ENCODE measurements at regions not wholly inside any gene's neighbourhood (a gene's known extent, or its start where the extent isn't known, plus 50 kb on each side); places are given as distances from the start of the nearest gene placed in this dataset.
A peak's percentile ranks its signal among the peaks of the same experiment; 100 is the strongest.

DNA sequence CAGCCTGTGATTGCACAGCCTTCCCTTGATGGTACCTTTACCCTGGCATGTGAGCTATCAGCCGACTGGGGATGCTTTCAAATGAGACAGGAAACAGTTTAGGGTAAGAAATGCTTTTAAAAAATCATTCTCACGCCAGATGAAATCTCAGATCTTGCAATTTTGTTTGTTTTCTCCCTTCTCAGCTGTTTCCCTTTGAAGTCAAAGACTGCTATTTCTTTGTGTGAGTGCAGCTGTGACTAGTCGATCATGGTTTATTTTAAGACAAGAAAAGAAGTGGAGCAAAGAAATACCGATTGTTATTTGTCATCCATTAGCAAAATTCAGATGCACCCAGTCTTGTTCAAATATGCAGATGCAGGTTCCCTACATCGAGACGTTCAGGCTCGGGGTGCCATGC lies 489.7 kb downstream of the QKI start:
- Mint-ChIP-seq H3K4me3 (ENCODE audit: unreplicated experiment) (no peak overlapping the region), H3K27me3 (ENCODE audit: unreplicated experiment) (no peaks in the 10 kb centered on the region), H3K36me3 (ENCODE audit: unreplicated experiment) (no peaks in the 10 kb centered on the region), H3K9me3 (ENCODE audit: unreplicated experiment) (peaks cover 1% of the 10 kb centered on the region), H3K27ac (ENCODE audit: unreplicated experiment) (no peak overlapping the region), H3K4me1 (ENCODE audit: low read depth, unreplicated experiment) (peaks cover 9% of the 10 kb centered on the region)
- TF ChIP-seq, protein P1, sequence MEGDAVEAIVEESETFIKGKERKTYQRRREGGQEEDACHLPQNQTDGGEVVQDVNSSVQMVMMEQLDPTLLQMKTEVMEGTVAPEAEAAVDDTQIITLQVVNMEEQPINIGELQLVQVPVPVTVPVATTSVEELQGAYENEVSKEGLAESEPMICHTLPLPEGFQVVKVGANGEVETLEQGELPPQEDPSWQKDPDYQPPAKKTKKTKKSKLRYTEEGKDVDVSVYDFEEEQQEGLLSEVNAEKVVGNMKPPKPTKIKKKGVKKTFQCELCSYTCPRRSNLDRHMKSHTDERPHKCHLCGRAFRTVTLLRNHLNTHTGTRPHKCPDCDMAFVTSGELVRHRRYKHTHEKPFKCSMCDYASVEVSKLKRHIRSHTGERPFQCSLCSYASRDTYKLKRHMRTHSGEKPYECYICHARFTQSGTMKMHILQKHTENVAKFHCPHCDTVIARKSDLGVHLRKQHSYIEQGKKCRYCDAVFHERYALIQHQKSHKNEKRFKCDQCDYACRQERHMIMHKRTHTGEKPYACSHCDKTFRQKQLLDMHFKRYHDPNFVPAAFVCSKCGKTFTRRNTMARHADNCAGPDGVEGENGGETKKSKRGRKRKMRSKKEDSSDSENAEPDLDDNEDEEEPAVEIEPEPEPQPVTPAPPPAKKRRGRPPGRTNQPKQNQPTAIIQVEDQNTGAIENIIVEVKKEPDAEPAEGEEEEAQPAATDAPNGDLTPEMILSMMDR (IDR thresholded peaks at IDR 0.05; ENCODE audit: partially characterized antibody, unreplicated experiment): no peak
- no peak for DNase-seq

DNA sequence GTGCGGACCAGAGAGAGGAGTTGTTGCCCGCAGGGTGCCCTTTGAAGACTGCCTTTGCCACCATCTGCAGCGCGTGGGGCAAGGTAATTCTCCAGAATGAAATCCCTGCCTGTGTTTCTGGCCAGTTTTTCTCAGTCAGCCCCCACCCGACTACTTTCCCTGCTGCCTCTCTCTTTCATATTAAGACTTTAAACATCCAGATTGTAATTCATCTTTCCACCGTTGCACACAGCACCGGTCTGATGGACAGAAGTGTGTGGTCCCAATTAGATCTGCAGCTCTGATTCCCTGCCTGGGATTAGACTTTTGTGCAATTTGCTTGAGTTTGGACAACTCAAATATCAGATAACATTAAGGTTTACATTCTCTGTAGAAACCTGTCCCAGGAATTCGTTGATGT lies 489.0 kb downstream of the QKI start:
- Mint-ChIP-seq H3K27ac (ENCODE audit: unreplicated experiment) (no peak overlapping the region), H3K36me3 (ENCODE audit: unreplicated experiment) (no peaks in the 10 kb centered on the region), H3K27me3 (ENCODE audit: unreplicated experiment) (no peaks in the 10 kb centered on the region), H3K4me3 (ENCODE audit: unreplicated experiment) (no peak overlapping the region), H3K4me1 (ENCODE audit: low read depth, unreplicated experiment) (peaks cover 9% of the 10 kb centered on the region), H3K9me3 (ENCODE audit: unreplicated experiment) (peaks cover 1% of the 10 kb centered on the region)
- TF ChIP-seq, protein P1 (IDR thresholded peaks at IDR 0.05; ENCODE audit: partially characterized antibody, unreplicated experiment): no peak
- no peak for DNase-seq

DNA sequence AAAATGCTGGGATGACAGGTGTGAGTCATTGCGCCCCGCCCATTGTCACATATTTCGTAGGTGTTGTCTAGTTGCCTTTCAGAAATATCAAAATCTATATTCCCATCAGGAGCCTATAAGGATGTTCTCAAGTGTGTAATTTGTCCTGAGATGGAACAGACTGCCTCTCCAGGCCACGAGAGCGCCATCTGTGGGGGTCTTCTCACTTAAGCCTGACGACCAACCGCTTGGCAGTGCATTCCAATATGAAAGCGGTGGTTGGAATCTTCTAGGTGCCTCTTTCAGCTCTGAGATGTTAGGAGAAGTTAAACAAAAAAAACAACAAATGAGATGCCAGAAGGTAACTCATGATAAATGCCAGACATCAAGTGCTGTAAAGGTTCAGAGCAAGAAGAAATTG lies 488.5 kb downstream of the QKI start:
- H3K9me3 Mint-ChIP-seq (ENCODE audit: unreplicated experiment): no peaks in the 10 kb centered on the region
- no peak for DNase-seq
- H3K4me3 Mint-ChIP-seq (ENCODE audit: unreplicated experiment): no peak overlapping the region
- TF ChIP-seq, protein P1 (IDR thresholded peaks at IDR 0.05; ENCODE audit: partially characterized antibody, unreplicated experiment): no peak
- H3K4me1 Mint-ChIP-seq (ENCODE audit: low read depth, unreplicated experiment): peaks cover 9% of the 10 kb centered on the region
- no peaks in the 10 kb centered on the region for H3K27me3 Mint-ChIP-seq (ENCODE audit: unreplicated experiment)
- no peak overlapping the region for H3K27ac Mint-ChIP-seq (ENCODE audit: unreplicated experiment)
- peaks cover 4% of the 10 kb centered on the region for H3K36me3 Mint-ChIP-seq (ENCODE audit: unreplicated experiment)

DNA sequence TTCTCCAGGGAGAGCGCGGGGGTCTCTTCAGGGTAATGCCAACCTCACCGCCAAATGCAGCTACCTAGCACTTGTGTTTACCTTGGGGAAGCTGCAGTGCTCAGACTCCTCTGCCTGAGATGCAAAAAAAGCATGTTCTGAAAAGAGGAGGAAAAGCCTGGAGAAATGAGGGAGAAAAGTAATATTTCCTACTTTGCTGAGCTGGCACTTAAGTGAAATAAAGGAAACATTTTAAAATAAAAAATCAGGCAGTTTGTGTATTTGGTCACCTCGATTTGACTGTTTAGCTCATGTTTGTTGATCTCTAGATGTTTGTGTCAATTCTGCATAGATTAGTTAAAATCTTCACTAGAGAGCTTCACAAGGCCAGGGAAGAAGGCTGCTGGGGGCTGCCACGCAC lies 487.2 kb downstream of the QKI start:
- H3K4me3 Mint-ChIP-seq (ENCODE audit: unreplicated experiment): no peak overlapping the region
- TF ChIP-seq, protein P1 (IDR thresholded peaks at IDR 0.05; ENCODE audit: partially characterized antibody, unreplicated experiment): no peak
- H3K27ac Mint-ChIP-seq (ENCODE audit: unreplicated experiment): no peak overlapping the region

DNA sequence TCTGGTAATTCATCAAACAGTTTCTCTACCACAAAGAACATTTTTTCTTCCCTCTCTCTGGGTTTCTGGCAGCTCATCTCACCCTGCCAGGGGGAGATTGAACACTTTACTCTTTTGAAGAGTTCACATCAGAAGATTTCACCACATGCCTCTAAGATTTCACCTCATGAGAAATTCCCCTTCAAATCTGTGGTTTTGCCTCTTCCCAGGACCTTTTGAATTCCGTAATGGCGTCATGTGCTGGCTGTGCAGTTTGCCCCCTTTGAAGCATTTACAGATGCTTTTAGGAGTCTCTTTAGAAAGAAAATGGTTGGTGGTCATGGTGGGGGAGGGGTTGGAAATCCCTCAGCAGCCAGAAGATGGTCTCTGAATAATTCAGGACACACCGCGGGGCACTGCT lies 486.1 kb downstream of the QKI start:
- peak overlapping the region; percentile 17 for H3K27ac Mint-ChIP-seq (ENCODE audit: unreplicated experiment)

More for the DNA sequence above, 487.2 kb downstream of the QKI start:
- Mint-ChIP-seq H3K27me3 (ENCODE audit: unreplicated experiment) (no peaks in the 10 kb centered on the region), H3K36me3 (ENCODE audit: unreplicated experiment) (peaks cover 5% of the 10 kb centered on the region), H3K9me3 (ENCODE audit: unreplicated experiment) (no peaks in the 10 kb centered on the region), H3K4me1 (ENCODE audit: low read depth, unreplicated experiment) (peaks cover 9% of the 10 kb centered on the region)
- no peak for DNase-seq

More for the DNA sequence above, 486.1 kb downstream of the QKI start:
- TF ChIP-seq, protein P1 (IDR thresholded peaks at IDR 0.05; ENCODE audit: partially characterized antibody, unreplicated experiment): no peak
- DNase-seq: peak; percentile 25
- H3K36me3 Mint-ChIP-seq (ENCODE audit: unreplicated experiment): peaks cover 5% of the 10 kb centered on the region
- no peak overlapping the region for H3K4me3 Mint-ChIP-seq (ENCODE audit: unreplicated experiment)
- peaks cover 9% of the 10 kb centered on the region for H3K4me1 Mint-ChIP-seq (ENCODE audit: low read depth, unreplicated experiment)
- no peaks in the 10 kb centered on the region for H3K27me3 Mint-ChIP-seq (ENCODE audit: unreplicated experiment)
- no peaks in the 10 kb centered on the region for H3K9me3 Mint-ChIP-seq (ENCODE audit: unreplicated experiment)
